ENCODE measurements at regions not wholly inside any gene's neighbourhood (a gene's known extent, or its start where the extent isn't known, plus 50 kb on each side); places are given as distances from the start of the nearest gene placed in this dataset.
"Not testable (repeated sequence)": the region's sequence is repeated elsewhere in the genome, so short reads cannot be mapped to it uniquely, and the experiment has no call there.

DNA sequence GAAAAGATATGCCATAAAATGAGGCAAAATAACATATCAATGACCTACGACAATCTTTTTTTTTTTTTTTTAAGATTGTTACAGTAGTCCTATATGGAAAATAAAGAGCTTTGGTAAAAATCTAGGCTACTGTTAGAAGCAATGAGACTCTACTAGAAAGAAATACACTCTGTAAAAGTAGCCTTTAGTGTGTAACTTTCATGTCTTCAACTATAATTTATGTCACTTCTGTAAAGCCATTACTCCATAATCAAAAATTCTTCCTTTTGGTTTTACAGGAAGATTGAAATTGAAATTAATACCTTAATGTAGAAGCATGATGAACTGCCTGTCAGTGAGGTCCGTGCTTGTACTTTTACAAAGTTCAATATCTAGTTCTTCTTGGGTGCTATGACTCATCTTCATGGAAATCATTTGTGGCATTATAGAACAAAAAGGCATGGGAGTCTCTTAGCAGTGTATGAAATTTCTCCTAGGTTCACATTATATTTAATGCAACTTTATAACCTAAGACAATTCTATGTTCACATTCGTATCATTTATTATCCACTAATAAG, 1393.1 kb downstream of the EFNA5 start:
- Histone ChIP-seq H3K9me3 (peaks cover 0 to 12% (median 0%) of the 10 kb centered on the region in 11 donors), H3K4me3 (no peak overlapping the region), H3K27ac (no peak overlapping the region), H3K4me1 (no peaks in the 10 kb centered on the region), H3K27me3 (no peaks in the 10 kb centered on the region), H3K36me3 (no peaks in the 10 kb centered on the region)
- intact Hi-C loops (cut with DNase I): no loop called here
- no peak for ATAC-seq
- TF ChIP-seq, protein P1, sequence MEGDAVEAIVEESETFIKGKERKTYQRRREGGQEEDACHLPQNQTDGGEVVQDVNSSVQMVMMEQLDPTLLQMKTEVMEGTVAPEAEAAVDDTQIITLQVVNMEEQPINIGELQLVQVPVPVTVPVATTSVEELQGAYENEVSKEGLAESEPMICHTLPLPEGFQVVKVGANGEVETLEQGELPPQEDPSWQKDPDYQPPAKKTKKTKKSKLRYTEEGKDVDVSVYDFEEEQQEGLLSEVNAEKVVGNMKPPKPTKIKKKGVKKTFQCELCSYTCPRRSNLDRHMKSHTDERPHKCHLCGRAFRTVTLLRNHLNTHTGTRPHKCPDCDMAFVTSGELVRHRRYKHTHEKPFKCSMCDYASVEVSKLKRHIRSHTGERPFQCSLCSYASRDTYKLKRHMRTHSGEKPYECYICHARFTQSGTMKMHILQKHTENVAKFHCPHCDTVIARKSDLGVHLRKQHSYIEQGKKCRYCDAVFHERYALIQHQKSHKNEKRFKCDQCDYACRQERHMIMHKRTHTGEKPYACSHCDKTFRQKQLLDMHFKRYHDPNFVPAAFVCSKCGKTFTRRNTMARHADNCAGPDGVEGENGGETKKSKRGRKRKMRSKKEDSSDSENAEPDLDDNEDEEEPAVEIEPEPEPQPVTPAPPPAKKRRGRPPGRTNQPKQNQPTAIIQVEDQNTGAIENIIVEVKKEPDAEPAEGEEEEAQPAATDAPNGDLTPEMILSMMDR (IDR thresholded peaks at IDR 0.05): no peak
- 81 to 92% methylated on average over 3 of the region's 3 CpGs for WGBS, 2 donors
- DNase-seq: no peak

DNA sequence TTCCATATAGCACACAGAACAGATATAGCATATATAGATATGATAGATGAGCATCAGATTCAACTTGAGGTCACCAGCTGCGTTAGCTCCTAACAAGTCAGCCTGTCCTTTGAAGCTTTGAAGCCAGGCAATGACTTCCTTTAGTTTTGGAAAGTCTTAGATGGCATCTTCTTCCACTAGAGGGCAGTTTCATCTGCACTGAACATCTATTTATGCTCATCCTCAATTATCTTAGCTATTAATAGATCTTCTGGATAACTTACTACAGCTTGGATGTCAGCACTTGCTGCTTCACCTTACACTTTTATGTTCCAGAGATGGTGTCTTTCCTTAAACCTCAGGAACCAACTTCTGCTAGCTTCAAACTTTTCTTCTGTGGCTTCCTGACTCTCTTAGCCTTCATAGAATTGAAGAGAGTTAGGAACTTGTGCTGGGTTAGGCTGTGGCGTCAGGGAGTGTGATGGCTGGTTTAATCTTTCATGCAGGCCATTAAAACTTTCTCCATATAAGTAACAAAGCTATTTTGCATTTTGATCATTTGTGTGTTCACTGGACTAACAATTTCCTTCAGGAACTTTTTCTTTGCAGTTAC, 1401.4 kb downstream of the EFNA5 start:
- WGBS, 2 donors: 63 to 64% methylated on average over 2 of the region's 2 CpGs
- no peak overlapping the region for H3K4me3 ChIP-seq
- H3K9me3 ChIP-seq: peaks cover 0 to 12% (median 0%) of the 10 kb centered on the region in 11 donors
- DNase-seq (no peak), ATAC-seq (no peak)
- H3K4me1 ChIP-seq: no peaks in the 10 kb centered on the region
- H3K27ac ChIP-seq: no peak overlapping the region
- no peaks in the 10 kb centered on the region for H3K27me3 ChIP-seq
- TF ChIP-seq, protein P1 (IDR thresholded peaks at IDR 0.05): peak in 8 of 9 donors; percentile 9 to 50 (median 39)
- intact Hi-C loops (cut with DNase I): no loop called here
- no peaks in the 10 kb centered on the region for H3K36me3 ChIP-seq

DNA sequence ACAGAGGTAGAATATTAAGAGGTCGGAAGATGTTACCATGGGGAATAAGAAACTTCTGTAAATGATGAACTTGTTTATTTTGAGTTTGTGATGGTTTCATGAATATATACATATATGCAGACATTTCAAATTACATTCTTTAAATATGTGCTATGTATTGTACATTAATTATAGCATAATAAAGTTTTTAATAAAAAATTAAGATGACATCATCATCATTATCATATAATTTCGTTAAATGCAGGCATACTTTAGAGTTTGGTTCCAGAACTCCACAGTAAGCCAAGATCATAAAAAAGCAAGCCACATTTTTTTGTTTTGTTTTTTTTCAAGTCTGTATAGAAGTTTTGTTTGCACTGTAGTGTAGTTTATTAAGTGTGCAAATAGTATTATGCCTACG, 1403.5 kb downstream of the EFNA5 start:
- TF ChIP-seq, protein P1 (IDR thresholded peaks at IDR 0.05): no peak
- 72 to 83% methylated on average over 3 of the region's 3 CpGs for WGBS, 2 donors
- Histone ChIP-seq H3K4me1 (no peaks in the 10 kb centered on the region), H3K4me3 (no peak overlapping the region), H3K36me3 (no peaks in the 10 kb centered on the region), H3K27me3 (no peaks in the 10 kb centered on the region), H3K27ac (no peak overlapping the region), H3K9me3 (no peaks in the 10 kb centered on the region)
- intact Hi-C loops (cut with DNase I): no loop called here
- ATAC-seq: no peak
- DNase-seq: no peak

DNA sequence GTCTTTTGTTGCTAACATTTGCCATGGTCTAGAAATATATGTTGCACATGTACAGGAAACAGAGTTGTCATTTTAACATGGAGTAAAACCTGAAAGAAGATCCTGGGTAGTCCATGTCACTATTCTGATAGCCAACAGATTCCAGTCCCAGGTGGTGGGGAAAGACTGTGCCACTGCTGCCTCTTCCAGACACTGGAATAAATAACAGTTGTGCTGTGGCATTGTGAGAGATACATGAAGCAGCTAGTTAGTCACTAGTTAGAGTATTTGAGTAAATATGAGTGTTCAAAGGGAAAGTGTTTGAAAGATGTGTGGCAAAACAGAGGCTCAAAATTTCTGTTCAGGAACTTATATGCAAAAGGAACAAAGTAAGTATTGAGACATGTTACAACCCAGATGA, 1408.3 kb downstream of the EFNA5 start:
- Histone ChIP-seq H3K4me1 (no peaks in the 10 kb centered on the region), H3K4me3 (no peak overlapping the region), H3K36me3 (no peaks in the 10 kb centered on the region), H3K9me3 (no peaks in the 10 kb centered on the region), H3K27me3 (no peaks in the 10 kb centered on the region), H3K27ac (no peak overlapping the region)
- intact Hi-C loops (cut with DNase I): no loop called here
- DNase-seq (no peak), ATAC-seq (no peak)
- TF ChIP-seq, protein P1 (IDR thresholded peaks at IDR 0.05): no peak

DNA sequence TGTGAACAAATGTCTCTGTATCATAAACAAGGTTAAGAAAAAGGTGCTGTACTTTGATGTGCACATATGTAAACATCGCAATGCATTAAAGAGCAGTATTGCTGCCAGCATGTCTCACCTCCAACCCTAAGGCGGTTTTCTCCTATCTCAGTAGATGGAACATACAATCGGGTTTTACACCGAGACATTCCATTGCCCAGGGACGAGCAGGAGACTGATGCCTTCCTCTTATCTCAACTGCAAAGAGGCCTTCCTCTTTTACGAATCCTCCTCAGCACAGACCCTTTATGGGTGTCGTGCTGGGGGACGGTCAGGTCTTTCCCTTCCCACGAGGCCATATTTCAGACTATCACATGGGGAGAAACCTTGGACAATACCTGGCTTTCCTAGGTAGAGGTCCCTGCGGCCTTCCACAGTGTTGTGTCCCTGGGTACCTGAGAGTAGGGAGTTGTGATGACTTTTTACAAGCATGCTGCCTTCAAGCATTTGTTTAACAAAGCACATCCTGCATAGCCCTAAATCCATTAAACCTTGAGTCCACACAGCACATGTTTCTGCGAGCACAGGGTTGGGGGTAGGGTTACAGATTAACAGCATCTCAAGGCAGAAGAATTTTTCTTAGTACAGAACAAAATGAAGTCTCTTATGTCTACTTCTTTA, 1411.2 kb downstream of the EFNA5 start:
- ATAC-seq; H3K36me3 ChIP-seq; H3K27me3 ChIP-seq; H3K4me1 ChIP-seq; H3K27ac ChIP-seq; H3K4me3 ChIP-seq; intact Hi-C loops (cut with DNase I); H3K9me3 ChIP-seq; DNase-seq: not testable (repeated sequence)
- WGBS, 2 donors: 73 to 76% methylated on average over 11 of the region's 11 CpGs
